Stimulated activated CD4-positive, alpha-beta T cell treated with anti-CD3 and anti-CD28 coated beads, Interleukin-15, amount 100 ng/mL, for 24 hours (primary cell): ENCODE measurements at regions not wholly inside any gene's neighbourhood (a gene's known extent, or its start where the extent isn't known, plus 50 kb on each side); places are given as distances from the start of the nearest gene placed in this dataset.
"Not testable (repeated sequence)": the region's sequence is repeated elsewhere in the genome, so short reads cannot be mapped to it uniquely, and the experiment has no call there.

Experiments used
- DNase-seq: peaks from one replicate; pipeline ENCODE4 v3.0.0-alpha.2; 2020

- not testable (repeated sequence) for DNase-seq
Measured at GRCh38 chr5:177941386-177941785, 54.7 kb downstream of the PROP1 start.

- peak; percentile 48 for DNase-seq
Measured at GRCh38 chr5:177939246-177940171, 56.5 kb downstream of the PROP1 start.

GRCh38 chr5:177938767-177939166 lies 57.3 kb downstream of the PROP1 start:
- not testable (repeated sequence) for DNase-seq

GRCh38 chr5:177934233-177934632 lies 61.8 kb downstream of the PROP1 start:
- DNase-seq, result not testable (repeated sequence)

GRCh38 chr5:177930269-177931022 lies 65.6 kb downstream of the PROP1 start:
- DNase-seq, result not testable (repeated sequence)

GRCh38 chr5:177929618-177930017 lies 66.4 kb downstream of the PROP1 start:
- DNase-seq, result not testable (repeated sequence)

GRCh38 chr5:177927500-177927899 lies 68.5 kb downstream of the PROP1 start:
- DNase-seq, result not testable (repeated sequence)

GRCh38 chr5:177924577-177924976 lies 71.5 kb downstream of the PROP1 start:
- DNase-seq, result not testable (repeated sequence)

GRCh38 chr5:177923837-177924236 lies 72.2 kb downstream of the PROP1 start:
- not testable (repeated sequence) for DNase-seq

GRCh38 chr5:177923189-177923588 lies 72.9 kb downstream of the PROP1 start:
- not testable (repeated sequence) for DNase-seq

- DNase-seq, result not testable (repeated sequence)
Measured at GRCh38 chr5:177909261-177909660, 86.8 kb downstream of the PROP1 start.

- DNase-seq, result not testable (repeated sequence)
Measured at GRCh38 chr5:177902806-177903205, 93.2 kb downstream of the PROP1 start.

- not testable (repeated sequence) for DNase-seq
Measured at GRCh38 chr5:177900066-177900465, 96.0 kb downstream of the PROP1 start.

- not testable (repeated sequence) for DNase-seq
Measured at GRCh38 chr5:177894681-177895453, 101.2 kb downstream of the PROP1 start.

- DNase-seq, result not testable (repeated sequence)
Measured at GRCh38 chr5:177892357-177892665, 103.7 kb downstream of the PROP1 start.

- peak; percentile 17 for DNase-seq
Measured at GRCh38 chr5:177891547-177892356, 104.3 kb downstream of the PROP1 start.

GRCh38 chr5:177883295-177883694 lies 100.6 kb upstream of the FAM153A start:
- DNase-seq, result not testable (repeated sequence)

- DNase-seq, result not testable (repeated sequence)
Measured at GRCh38 chr5:177875900-177876238, 93.2 kb upstream of the FAM153A start.

GRCh38 chr5:177875013-177875899 lies 92.6 kb upstream of the FAM153A start:
- not testable (repeated sequence) for DNase-seq

GRCh38 chr5:177863822-177864446 lies 81.2 kb upstream of the FAM153A start:
- DNase-seq, result not testable (repeated sequence)
